VCaP (cell line): ENCODE measurements at regions not wholly inside any gene's neighbourhood (a gene's known extent, or its start where the extent isn't known, plus 50 kb on each side); places are given as distances from the start of the nearest gene placed in this dataset.

Experiments
- H3K27ac ChIP-seq: fragments of 450-650 bp; 2 replicates; pipeline ENCODE4 v1.5.1; 2017
- CTCF ChIP-seq: fragments of 450-650 bp; conservative IDR thresholded peaks from 2 replicates; pipeline ENCODE4 v1.5.1; 2017; ENCODE audit warnings: mild to moderate bottlenecking, moderate library complexity

- TF ChIP-seq CTCF, result no peak
- H3K27ac ChIP-seq, result no peak overlapping the region
Measured at GRCh38 chr10:52452600-52453493, 138.8 kb downstream of the DKK1 start.

- no peak overlapping the region for H3K27ac ChIP-seq
- no peak for TF ChIP-seq CTCF
Measured at GRCh38 chr10:52453501-52453900, 139.4 kb downstream of the DKK1 start.

GRCh38 chr10:52454491-52454890 is 140.4 kb downstream of the DKK1 start:
- no peak overlapping the region for H3K27ac ChIP-seq

GRCh38 chr10:52455098-52455497 is 141.0 kb downstream of the DKK1 start:
- TF ChIP-seq CTCF, result no peak

More at GRCh38 chr10:52454491-52454890, 140.4 kb downstream of the DKK1 start:
- TF ChIP-seq CTCF, result no peak

GRCh38 chr10:52459097-52459496 is 145.0 kb downstream of the DKK1 start:
- TF ChIP-seq CTCF, result no peak
- H3K27ac ChIP-seq, result no peak overlapping the region

More at GRCh38 chr10:52455098-52455497, 141.0 kb downstream of the DKK1 start:
- H3K27ac ChIP-seq, result no peak overlapping the region

GRCh38 chr10:52463826-52464225 is 149.7 kb downstream of the DKK1 start:
- no peak for TF ChIP-seq CTCF
- no peak overlapping the region for H3K27ac ChIP-seq

GRCh38 chr10:52464368-52465124 is 150.5 kb downstream of the DKK1 start:
- TF ChIP-seq CTCF, result no peak
- no peak overlapping the region for H3K27ac ChIP-seq
